HEK293 (cell line): ENCODE measurements at regions not wholly inside any gene's neighbourhood (a gene's known extent, or its start where the extent isn't known, plus 50 kb on each side); places are given as distances from the start of the nearest gene placed in this dataset.

ENCODE experiments used
- CTCF ChIA-PET: fragments of 350-600 bp; formaldehyde crosslinking; extraction: SDS; loops from one replicate; lab custom pipeline; 2021; ENCODE audit warnings: antibody characterized with exemption; lab: Yijun Ruan, JAX
- POLR2A ChIA-PET: fragments of 300-600 bp; formaldehyde crosslinking; extraction: SDS; loops from one replicate; lab custom pipeline; 2020; ENCODE audit warnings: antibody characterized with exemption, inconsistent platforms; lab: Yijun Ruan, JAX
- H3K27ac ChIP-seq: fragments of 200-500 bp; sonication (Bioruptor generic); 2 replicates; pipeline ENCODE4 v1.5.1; 2014; ENCODE audit warnings: low read depth, low read length, control low read depth, inconsistent platforms; ENCODE audit errors: extremely low read depth
- H3K36me3 ChIP-seq, 2 experiments: fragments of 200-500 bp in 1 of 2; sonication (Bioruptor generic) in 1 of 2; 1 replicate in 1 of 2; 2 replicates in 1 of 2; pipeline ENCODE4 v1.5.1; 2014 to 2017; ENCODE audit warnings: inconsistent platforms in 2 of 2, low read length in 2 of 2; ENCODE audit not compliant: control insufficient read depth in 2 of 2, insufficient read depth in 1 of 2
- H3K4me1 ChIP-seq: fragments of 200-500 bp; sonication (Bioruptor generic); 2 replicates; pipeline ENCODE4 v1.5.1; 2014; ENCODE audit warnings: mild to moderate bottlenecking, low read length, inconsistent platforms; ENCODE audit not compliant: control insufficient read depth, insufficient read depth
- H3K4me3 ChIP-seq: 2 replicates; pipeline ENCODE4 v1.5.1; 2011; ENCODE audit warnings: low read depth, mild to moderate bottlenecking, control low read depth, low read length, moderate library complexity
- H3K9me3 ChIP-seq: fragments of 200-500 bp; sonication (Bioruptor generic); 2 replicates; pipeline ENCODE4 v1.5.1; 2014; ENCODE audit warnings: low read depth, low read length, inconsistent platforms; ENCODE audit not compliant: control insufficient read depth, insufficient read depth
- KLF10 ChIP-seq: fragments of 450-650 bp; IDR thresholded peaks from 2 replicates; pipeline ENCODE4 v1.5.1; 2018; ENCODE audit warnings: missing biosample characterization, mild to moderate bottlenecking, missing genetic modification characterization
- OSR2 ChIP-seq: fragments of 450-650 bp; formaldehyde crosslinking; IDR thresholded peaks from 2 replicates; pipeline ENCODE4 v1.5.1; 2016; ENCODE audit warnings: missing biosample characterization, missing genetic modification characterization
- TCF7L2 ChIP-seq: IDR thresholded peaks from 2 replicates; pipeline ENCODE4 v1.6.1; 2011; ENCODE audit warnings: low read depth, mild to moderate bottlenecking, inconsistent platforms, low read length, moderate library complexity, borderline replicate concordance
- ZBTB7A ChIP-seq: fragments of 450-650 bp; formaldehyde crosslinking; IDR thresholded peaks from 2 replicates; pipeline ENCODE4 v1.5.1; 2016; ENCODE audit warnings: low read depth, missing biosample characterization, missing genetic modification characterization
- ZFP3 ChIP-seq: fragments of 450-650 bp; formaldehyde crosslinking; IDR thresholded peaks from 2 replicates; pipeline ENCODE4 v1.5.1; 2016; ENCODE audit warnings: low read depth, missing biosample characterization, missing genetic modification characterization
- ZFP37 ChIP-seq: fragments of 450-650 bp; formaldehyde crosslinking; IDR thresholded peaks from 2 replicates; pipeline ENCODE4 v1.5.1; 2016; ENCODE audit warnings: missing biosample characterization, missing genetic modification characterization
- ZNF121 ChIP-seq: fragments of 450-650 bp; formaldehyde crosslinking; IDR thresholded peaks from 2 replicates; pipeline ENCODE4 v1.5.1; 2016; ENCODE audit warnings: missing biosample characterization, missing genetic modification characterization
- ZNF214 ChIP-seq: fragments of 450-650 bp; formaldehyde crosslinking; IDR thresholded peaks from 2 replicates; pipeline ENCODE4 v1.5.1; 2017; ENCODE audit warnings: missing biosample characterization, mild to moderate bottlenecking, missing genetic modification characterization, borderline replicate concordance
- ZNF394 ChIP-seq: fragments of 450-650 bp; formaldehyde crosslinking; IDR thresholded peaks from 2 replicates; pipeline ENCODE4 v1.5.1; 2016; ENCODE audit warnings: missing biosample characterization, missing genetic modification characterization, mild to moderate bottlenecking, moderate library complexity, borderline replicate concordance
- ZNF48 ChIP-seq: fragments of 450-650 bp; formaldehyde crosslinking; IDR thresholded peaks from 2 replicates; pipeline ENCODE4 v1.5.1; 2016; ENCODE audit warnings: missing biosample characterization, missing genetic modification characterization
- ZNF514 ChIP-seq: fragments of 450-650 bp; formaldehyde crosslinking; IDR thresholded peaks from 2 replicates; pipeline ENCODE4 v1.5.1; 2016; ENCODE audit warnings: missing biosample characterization, missing genetic modification characterization
- ZNF529 ChIP-seq: fragments of 450-650 bp; formaldehyde crosslinking; IDR thresholded peaks from 2 replicates; pipeline ENCODE4 v1.5.1; 2017; ENCODE audit warnings: missing genetic modification characterization, missing biosample characterization; ENCODE audit not compliant: insufficient replicate concordance
- ZNF544 ChIP-seq: fragments of 450-650 bp; formaldehyde crosslinking; IDR thresholded peaks from 2 replicates; pipeline ENCODE4 v1.5.0; 2017; ENCODE audit warnings: missing biosample characterization, missing genetic modification characterization
- ZNF555 ChIP-seq: fragments of 450-650 bp; formaldehyde crosslinking; conservative IDR thresholded peaks from 2 replicates; pipeline ENCODE4 v1.5.1; 2017; ENCODE audit warnings: missing biosample characterization, mild to moderate bottlenecking, missing genetic modification characterization, inconsistent platforms
- TF ChIP-seq, protein P1 (sequence below): fragments of 450-650 bp; formaldehyde crosslinking; IDR thresholded peaks from 2 replicates; pipeline ENCODE4 v1.5.1; 2017; ENCODE audit warnings: missing biosample characterization, missing genetic modification characterization
- TF ChIP-seq, protein P2 (sequence below): fragments of 450-650 bp; formaldehyde crosslinking; conservative IDR thresholded peaks from 2 replicates; pipeline ENCODE4 v1.5.1; 2016; ENCODE audit warnings: low read depth, missing biosample characterization, missing genetic modification characterization
- TF ChIP-seq, protein P3 (sequence below): fragments of 450-650 bp; formaldehyde crosslinking; IDR thresholded peaks from 2 replicates; pipeline ENCODE4 v1.5.1; 2016; ENCODE audit warnings: missing biosample characterization, missing genetic modification characterization
- TF ChIP-seq, protein P4 (sequence below): fragments of 450-650 bp; formaldehyde crosslinking; IDR thresholded peaks from 2 replicates; pipeline ENCODE4 v1.5.1; 2016; ENCODE audit warnings: missing biosample characterization, missing genetic modification characterization

DNA sequence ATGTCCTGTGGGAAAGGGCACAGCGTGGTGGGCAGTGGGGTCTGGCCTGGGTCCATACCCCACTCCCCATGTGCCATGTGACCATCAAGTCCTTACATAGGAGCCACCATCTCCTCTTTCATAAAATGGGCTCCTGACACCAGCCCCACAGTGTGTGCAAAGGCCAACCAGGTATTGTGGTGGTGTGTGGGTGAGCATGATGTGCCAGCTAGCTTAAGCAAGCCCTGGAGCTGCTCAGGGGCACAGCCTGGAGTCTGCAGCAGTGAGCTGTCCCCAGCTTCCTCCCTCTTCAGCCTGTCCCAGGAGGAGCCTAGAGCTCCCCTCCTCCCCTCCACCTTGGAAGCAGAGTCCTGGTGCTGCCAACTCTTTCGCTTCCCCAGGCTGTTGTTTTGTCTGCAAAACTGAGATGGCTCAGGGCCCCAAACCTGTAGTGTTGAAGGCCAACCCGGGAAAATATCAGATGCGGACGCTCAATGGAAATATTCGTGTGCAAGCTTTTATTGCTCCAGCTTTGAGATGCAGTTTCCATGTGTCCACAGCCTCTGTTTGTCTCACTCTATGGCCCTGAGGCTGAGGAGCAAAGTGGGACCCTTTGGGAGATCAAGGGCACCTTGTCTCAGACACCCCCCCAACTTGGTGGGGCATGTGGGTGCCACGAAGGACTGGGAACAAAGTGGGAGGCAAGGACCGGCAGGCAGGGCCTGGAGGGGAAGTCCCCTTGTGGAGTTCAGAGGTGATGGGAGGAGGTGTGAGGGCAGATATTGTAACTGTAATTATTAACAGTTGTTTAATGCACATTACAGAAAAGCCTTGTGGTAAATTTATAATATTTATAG is 92.6 kb downstream of the CTTN start (continued):
- TF ChIP-seq ZNF555 (tag by site-specific recombination), result no peak
- TF ChIP-seq, protein P1, sequence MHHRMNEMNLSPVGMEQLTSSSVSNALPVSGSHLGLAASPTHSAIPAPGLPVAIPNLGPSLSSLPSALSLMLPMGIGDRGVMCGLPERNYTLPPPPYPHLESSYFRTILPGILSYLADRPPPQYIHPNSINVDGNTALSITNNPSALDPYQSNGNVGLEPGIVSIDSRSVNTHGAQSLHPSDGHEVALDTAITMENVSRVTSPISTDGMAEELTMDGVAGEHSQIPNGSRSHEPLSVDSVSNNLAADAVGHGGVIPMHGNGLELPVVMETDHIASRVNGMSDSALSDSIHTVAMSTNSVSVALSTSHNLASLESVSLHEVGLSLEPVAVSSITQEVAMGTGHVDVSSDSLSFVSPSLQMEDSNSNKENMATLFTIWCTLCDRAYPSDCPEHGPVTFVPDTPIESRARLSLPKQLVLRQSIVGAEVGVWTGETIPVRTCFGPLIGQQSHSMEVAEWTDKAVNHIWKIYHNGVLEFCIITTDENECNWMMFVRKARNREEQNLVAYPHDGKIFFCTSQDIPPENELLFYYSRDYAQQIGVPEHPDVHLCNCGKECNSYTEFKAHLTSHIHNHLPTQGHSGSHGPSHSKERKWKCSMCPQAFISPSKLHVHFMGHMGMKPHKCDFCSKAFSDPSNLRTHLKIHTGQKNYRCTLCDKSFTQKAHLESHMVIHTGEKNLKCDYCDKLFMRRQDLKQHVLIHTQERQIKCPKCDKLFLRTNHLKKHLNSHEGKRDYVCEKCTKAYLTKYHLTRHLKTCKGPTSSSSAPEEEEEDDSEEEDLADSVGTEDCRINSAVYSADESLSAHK (tag by site-specific recombination), result no peak
- no peak for TF ChIP-seq TCF7L2

DNA sequence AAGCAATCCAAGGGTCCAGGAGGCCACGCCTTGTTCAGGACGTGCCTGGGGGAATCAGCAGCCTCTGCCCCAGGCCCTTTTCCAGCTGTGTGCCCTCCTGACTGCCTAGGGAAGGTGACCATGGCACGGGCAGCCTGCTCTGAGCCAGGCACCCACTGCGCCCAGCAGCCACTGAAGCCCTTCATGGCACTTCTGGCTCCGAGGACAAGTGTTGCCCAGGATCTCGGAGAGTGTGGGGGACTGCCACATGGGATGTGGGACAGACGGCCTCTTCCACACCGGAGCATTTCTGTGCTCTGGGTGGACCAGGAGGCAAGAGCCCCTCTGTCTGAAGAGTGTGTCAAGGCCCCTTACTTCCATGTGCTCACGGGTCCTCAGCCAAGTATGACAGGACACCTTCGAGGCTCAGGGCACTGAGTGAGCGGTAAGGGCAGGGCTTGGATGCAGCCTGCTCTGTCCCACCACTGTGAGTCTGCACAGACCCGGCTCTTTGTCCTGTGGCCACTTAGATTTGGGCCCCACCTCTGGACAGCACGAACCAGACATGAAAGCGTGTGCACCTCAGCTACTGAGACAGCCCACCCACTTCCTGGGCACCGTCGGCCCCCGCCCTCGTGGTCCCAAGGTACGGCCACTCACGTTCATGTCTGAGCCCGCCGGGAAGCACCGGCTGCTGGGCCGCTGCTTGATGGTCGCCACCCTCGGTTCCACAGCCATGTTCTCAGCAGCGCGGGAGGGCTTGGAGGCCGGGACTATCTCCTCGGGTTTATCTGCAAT is 93.6 kb downstream of the CTTN start:
- H3K4me1 ChIP-seq, result no peaks in the 10 kb centered on the region
- H3K9me3 ChIP-seq, result no peaks in the 10 kb centered on the region
- ChIA-PET CTCF (no interaction called here), POLR2A (no interaction called here)
- H3K4me3 ChIP-seq, result no peak overlapping the region
- TF ChIP-seq KLF10 (tag by site-specific recombination), result no peak
- no peaks in the 10 kb centered on the region for H3K36me3 ChIP-seq
- no peak overlapping the region for H3K27ac ChIP-seq

DNA sequence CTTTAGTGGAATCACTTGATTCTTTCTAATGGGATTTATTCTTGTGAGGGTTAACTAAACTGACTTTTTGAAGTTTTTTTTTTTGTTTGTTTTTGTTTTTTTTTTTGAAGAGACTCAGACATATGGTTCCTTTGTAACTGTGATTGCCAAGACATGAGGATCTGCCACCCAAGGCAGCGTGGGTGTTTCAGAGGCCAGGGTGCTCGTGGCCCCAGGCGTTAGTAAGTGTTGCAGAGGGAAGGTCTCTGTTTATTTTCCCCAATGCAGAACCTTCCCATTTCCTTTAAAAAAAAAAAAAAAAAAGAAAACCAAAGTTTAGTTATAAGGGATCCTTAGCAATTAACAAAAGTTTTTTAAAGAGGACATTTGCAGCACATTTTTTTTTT is 94.8 kb downstream of the CTTN start:
- no peaks in the 10 kb centered on the region for H3K9me3 ChIP-seq
- H3K4me3 ChIP-seq, result no peak overlapping the region
- CTCF ChIA-PET, result no interaction called here
- no peak overlapping the region for H3K27ac ChIP-seq
- H3K36me3 ChIP-seq, result no peaks in the 10 kb centered on the region
- no peaks in the 10 kb centered on the region for H3K4me1 ChIP-seq
- POLR2A ChIA-PET, result interaction anchor here (0.6 kb wide), 1 partner anchor 65 kb away, joined by 4 read pairs; no protein-coding TSS in a partner anchor
- TF ChIP-seq ZNF544 (tag by site-specific recombination), result no peak
- TF ChIP-seq ZNF48, result no peak
- no peak for TF ChIP-seq ZNF514 (tag by site-specific recombination)
- TF ChIP-seq ZFP3 (tag by site-specific recombination), result no peak
- TF ChIP-seq, protein P2, sequence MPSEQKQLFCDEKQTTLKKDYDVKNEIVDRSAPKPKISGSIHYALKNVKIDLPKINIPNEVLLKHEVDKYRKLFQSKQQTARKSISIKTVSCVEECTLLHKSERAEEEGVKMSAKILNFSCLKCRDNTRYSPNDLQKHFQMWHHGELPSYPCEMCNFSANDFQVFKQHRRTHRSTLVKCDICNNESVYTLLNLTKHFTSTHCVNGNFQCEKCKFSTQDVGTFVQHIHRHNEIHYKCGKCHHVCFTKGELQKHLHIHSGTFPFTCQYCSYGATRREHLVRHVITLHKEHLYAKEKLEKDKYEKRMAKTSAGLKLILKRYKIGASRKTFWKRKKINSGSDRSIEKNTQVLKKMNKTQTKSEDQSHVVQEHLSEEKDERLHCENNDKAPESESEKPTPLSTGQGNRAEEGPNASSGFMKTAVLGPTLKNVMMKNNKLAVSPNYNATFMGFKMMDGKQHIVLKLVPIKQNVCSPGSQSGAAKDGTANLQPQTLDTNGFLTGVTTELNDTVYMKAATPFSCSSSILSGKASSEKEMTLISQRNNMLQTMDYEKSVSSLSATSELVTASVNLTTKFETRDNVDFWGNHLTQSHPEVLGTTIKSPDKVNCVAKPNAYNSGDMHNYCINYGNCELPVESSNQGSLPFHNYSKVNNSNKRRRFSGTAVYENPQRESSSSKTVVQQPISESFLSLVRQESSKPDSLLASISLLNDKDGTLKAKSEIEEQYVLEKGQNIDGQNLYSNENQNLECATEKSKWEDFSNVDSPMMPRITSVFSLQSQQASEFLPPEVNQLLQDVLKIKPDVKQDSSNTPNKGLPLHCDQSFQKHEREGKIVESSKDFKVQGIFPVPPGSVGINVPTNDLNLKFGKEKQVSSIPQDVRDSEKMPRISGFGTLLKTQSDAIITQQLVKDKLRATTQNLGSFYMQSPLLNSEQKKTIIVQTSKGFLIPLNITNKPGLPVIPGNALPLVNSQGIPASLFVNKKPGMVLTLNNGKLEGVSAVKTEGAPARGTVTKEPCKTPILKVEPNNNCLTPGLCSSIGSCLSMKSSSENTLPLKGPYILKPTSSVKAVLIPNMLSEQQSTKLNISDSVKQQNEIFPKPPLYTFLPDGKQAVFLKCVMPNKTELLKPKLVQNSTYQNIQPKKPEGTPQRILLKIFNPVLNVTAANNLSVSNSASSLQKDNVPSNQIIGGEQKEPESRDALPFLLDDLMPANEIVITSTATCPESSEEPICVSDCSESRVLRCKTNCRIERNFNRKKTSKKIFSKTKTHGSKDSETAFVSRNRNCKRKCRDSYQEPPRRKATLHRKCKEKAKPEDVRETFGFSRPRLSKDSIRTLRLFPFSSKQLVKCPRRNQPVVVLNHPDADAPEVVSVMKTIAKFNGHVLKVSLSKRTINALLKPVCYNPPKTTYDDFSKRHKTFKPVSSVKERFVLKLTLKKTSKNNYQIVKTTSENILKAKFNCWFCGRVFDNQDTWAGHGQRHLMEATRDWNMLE (tag by site-specific recombination), result no peak
- no peak for TF ChIP-seq ZBTB7A (tag by site-specific recombination)
- TF ChIP-seq, protein P3, sequence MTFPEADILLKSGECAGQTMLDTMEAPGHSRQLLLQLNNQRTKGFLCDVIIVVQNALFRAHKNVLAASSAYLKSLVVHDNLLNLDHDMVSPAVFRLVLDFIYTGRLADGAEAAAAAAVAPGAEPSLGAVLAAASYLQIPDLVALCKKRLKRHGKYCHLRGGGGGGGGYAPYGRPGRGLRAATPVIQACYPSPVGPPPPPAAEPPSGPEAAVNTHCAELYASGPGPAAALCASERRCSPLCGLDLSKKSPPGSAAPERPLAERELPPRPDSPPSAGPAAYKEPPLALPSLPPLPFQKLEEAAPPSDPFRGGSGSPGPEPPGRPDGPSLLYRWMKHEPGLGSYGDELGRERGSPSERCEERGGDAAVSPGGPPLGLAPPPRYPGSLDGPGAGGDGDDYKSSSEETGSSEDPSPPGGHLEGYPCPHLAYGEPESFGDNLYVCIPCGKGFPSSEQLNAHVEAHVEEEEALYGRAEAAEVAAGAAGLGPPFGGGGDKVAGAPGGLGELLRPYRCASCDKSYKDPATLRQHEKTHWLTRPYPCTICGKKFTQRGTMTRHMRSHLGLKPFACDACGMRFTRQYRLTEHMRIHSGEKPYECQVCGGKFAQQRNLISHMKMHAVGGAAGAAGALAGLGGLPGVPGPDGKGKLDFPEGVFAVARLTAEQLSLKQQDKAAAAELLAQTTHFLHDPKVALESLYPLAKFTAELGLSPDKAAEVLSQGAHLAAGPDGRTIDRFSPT (tag by site-specific recombination), result no peak
- TF ChIP-seq ZNF394, result no peak
- no peak for TF ChIP-seq ZFP37 (tag by site-specific recombination)
- no peak for TF ChIP-seq OSR2 (tag by site-specific recombination)
- TF ChIP-seq ZNF529, result no peak
- TF ChIP-seq, protein P4, sequence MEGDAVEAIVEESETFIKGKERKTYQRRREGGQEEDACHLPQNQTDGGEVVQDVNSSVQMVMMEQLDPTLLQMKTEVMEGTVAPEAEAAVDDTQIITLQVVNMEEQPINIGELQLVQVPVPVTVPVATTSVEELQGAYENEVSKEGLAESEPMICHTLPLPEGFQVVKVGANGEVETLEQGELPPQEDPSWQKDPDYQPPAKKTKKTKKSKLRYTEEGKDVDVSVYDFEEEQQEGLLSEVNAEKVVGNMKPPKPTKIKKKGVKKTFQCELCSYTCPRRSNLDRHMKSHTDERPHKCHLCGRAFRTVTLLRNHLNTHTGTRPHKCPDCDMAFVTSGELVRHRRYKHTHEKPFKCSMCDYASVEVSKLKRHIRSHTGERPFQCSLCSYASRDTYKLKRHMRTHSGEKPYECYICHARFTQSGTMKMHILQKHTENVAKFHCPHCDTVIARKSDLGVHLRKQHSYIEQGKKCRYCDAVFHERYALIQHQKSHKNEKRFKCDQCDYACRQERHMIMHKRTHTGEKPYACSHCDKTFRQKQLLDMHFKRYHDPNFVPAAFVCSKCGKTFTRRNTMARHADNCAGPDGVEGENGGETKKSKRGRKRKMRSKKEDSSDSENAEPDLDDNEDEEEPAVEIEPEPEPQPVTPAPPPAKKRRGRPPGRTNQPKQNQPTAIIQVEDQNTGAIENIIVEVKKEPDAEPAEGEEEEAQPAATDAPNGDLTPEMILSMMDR (tag by site-specific recombination), result no peak
- no peak for TF ChIP-seq ZNF214
- TF ChIP-seq ZNF121 (tag by site-specific recombination), result no peak
